Activated naive CD4-positive, alpha-beta T cell treated with Interleukin-2 at 50 U/mL for 16 hours (primary cell): ENCODE measurements at regions not wholly inside any gene's neighbourhood (a gene's known extent, or its start where the extent isn't known, plus 50 kb on each side); places are given as distances from the start of the nearest gene placed in this dataset.

ENCODE experiments used
- DNase-seq: peaks from one replicate; pipeline ENCODE4 v3.0.0-alpha.2; 2020

GRCh38 chr5:125302577-125302976 is 556.1 kb upstream of the ZNF608 start:
- DNase-seq, result no peak

GRCh38 chr5:125306741-125307140 is 560.3 kb upstream of the ZNF608 start:
- no peak for DNase-seq

GRCh38 chr5:125310749-125311148 is 564.3 kb upstream of the ZNF608 start:
- DNase-seq, result no peak

GRCh38 chr5:125311743-125312142 is 565.3 kb upstream of the ZNF608 start:
- DNase-seq, result no peak

- DNase-seq, result no peak
Observed at GRCh38 chr5:125313555-125313954, 567.1 kb upstream of the ZNF608 start.

- DNase-seq, result no peak
Observed at GRCh38 chr5:125315306-125315705, 568.9 kb upstream of the ZNF608 start.

DNA sequence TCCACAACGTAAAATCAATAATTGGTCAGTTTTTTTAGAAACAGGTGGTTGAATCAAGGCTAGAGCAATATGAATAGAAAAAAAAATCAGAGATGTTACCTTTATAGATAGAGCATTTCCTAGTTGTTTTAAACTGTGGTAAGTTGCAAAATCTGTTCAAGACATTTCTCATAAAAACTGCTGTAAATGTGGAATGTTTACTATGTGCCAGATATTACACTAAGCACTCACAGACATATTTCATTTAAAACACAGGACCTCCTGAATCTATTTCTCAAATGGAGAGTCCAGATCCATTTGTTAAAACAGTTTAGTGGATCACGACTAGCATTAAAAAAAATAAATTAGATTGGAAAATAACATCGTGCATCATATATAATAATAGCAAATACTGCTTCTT is 570.0 kb upstream of the ZNF608 start:
- no peak for DNase-seq

- no peak for DNase-seq
Observed at GRCh38 chr5:125316915-125317535, 570.6 kb upstream of the ZNF608 start.

DNA sequence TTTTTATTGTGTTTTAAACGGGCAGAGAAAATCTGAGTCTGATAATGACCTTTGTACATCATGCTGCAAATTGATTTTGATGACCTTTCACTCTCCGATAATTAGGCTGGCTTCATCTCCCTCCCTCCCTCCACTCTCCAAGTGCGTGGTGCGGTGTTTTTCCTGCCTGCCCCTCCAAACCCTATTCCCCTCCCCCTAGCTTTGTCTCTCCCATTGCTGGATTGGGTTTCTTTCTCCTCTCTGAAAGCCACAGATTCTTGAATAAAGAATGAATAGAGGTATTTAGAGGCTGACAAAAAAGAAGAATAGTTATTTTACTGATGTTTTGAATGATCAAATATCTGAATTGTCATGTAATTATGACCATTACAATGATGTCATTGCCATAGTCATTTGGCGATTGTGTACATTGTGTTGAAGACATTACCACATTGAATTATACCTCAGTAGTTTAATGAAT is 571.1 kb upstream of the ZNF608 start:
- DNase-seq, result no peak

- DNase-seq, result no peak
Observed at GRCh38 chr5:125321654-125322053, 575.2 kb upstream of the ZNF608 start.

DNA sequence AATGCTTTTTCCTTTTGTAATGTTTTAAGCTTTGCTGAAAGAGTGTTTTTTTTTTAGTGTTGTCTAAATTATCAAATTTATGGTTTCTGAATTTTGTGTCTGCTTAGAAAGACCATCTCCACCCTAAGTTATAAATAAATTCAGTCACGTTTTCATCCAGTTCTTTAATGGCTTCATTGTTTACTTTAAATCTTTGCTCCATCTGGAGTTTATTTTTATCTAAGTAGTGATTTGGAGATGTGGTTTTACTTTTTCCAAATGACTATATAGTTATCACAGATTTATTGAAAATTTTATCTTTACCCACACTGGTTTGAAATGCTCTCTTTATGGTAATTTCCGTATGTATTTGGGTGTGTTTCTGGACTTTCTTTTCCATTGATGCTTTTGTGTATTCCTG is 577.2 kb upstream of the ZNF608 start:
- DNase-seq, result no peak

GRCh38 chr5:125325488-125326149 is 579.2 kb upstream of the ZNF608 start:
- no peak for DNase-seq

DNA sequence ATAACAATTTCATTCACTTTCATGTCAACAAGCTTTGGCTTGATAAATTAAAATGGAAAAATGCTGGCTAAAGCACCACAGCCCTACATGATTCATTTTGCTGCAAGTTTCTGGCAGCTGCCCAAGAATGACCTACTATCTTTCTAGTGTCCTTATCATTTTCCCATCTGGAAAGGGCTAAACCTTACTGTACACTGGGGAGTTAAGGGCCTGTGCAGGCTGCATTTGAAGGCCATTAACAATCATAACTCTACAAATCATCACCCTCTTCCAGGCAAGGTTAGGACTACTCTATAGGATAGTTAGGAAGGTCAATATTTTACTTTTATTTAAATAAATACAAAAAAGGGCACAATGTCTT is 579.7 kb upstream of the ZNF608 start:
- no peak for DNase-seq

- DNase-seq, result no peak
Observed at GRCh38 chr5:125327676-125328075, 581.2 kb upstream of the ZNF608 start.

GRCh38 chr5:125331987-125332598 is 585.7 kb upstream of the ZNF608 start:
- no peak for DNase-seq

DNA sequence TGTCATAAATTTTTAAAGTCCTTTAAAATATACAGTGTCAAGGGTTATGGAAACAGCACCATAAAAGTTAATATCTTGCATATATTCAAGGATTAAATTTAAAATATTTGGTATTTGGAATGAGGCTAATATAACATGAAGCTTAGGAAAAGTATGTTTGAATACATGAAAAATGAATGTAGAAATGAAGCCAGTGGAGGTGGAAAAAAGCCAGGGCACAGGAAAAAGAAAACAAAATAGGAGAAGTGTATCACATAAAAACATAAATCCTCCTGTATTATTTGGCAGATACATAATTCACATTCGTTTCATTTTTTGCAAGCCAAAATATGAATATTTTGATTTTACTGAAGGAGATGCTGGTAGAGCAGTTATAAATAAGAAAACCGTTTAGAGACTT is 587.0 kb upstream of the ZNF608 start:
- no peak for DNase-seq

DNA sequence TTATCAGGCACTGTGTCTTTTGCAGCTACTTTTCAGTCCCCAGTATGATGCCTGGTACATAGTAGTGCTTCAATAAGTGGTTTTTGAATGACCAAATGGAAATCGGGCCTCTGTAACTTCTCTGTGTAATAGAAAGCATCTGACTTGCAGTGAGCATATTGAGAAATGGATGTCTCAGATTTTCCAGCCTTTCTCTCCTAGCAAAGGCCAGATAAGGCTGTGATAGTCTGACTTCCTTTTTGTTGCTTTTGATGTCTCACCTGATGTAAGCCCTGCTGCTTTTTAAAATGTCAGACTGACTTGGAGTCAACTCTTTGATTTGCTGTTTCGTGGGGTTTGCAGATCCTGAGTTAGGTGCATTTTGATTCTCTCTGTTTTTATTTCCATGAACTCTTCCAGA is 590.0 kb upstream of the ZNF608 start:
- no peak for DNase-seq

DNA sequence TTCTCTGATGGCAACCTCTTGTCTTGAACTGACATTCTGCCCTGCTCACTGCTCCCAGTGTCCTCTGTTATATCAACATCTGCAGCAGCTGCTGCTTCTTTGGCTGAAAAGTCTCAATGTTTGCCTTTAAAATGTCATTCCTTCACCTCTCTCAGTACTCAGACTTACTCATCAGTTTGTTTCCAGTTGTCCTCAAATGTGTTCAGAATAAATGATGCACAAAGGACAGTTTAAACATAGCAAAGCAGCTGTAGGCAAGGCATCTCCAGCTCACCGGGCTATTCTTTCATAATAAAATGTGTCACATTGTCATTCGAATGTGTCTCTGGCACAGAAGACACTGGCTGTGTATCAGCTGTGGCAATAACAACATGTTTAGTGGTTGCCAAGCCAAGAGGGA is 590.9 kb upstream of the ZNF608 start:
- DNase-seq, result no peak

- DNase-seq, result no peak
Observed at GRCh38 chr5:125338440-125339174, 592.2 kb upstream of the ZNF608 start.

DNA sequence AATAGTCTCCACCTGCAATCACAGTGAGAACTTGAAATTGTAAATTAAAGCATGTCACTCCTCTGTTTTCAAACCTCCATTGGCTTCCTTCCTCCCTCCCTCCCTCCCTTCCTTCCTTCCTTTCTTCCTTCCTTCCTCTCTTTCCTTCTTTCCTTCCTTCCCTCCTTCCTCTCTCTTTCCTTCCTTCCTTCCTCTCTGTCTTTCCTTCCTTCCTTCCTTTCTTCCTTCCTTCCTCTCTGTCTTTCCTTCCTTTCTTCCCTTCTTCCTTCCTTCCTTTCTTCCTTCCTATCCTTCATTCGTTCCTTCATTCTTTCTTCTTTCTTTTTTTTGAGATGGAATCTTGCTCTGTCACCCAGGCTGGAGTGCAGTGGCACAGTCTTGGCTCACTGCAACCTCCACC is 595.0 kb upstream of the ZNF608 start:
- no peak for DNase-seq

- DNase-seq, result no peak
Observed at GRCh38 chr5:125343015-125343414, 596.6 kb upstream of the ZNF608 start.

DNA sequence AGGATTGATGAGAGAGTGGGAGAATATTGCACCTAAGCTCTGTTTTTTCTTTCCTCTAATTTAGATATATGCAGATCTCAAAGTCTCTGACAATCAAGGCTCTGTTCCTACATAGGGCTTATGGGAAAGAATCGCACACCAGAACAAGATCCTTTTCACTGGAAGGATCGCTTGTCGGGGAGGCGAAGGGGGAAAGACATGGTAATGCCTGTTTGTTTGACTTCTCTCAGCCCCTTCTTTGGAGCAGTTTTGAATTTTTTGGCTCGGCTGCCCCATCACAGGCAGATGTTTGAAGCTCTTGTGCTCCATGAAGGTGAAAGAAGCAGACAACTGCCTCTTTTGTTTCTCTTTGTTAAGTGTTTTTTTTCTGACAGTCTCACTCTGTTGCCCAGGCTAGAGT is 599.9 kb upstream of the ZNF608 start:
- no peak for DNase-seq

GRCh38 chr5:125348221-125348692 is 601.8 kb upstream of the ZNF608 start:
- DNase-seq, result no peak
